Activated T-cell treated with anti-CD3 and anti-CD28 coated beads, Interleukin-2, amount 50 U/mL, for 72 hours (primary cell): ENCODE measurements at regions not wholly inside any gene's neighbourhood (a gene's known extent, or its start where the extent isn't known, plus 50 kb on each side); places are given as distances from the start of the nearest gene placed in this dataset.
"Not testable (repeated sequence)": the region's sequence is repeated elsewhere in the genome, so short reads cannot be mapped to it uniquely, and the experiment has no call there.

Source experiments
- ATAC-seq, 2 donors: fragments of 150-1000 bp; cut with Tn5 transposase; replicated peaks in 1 of 2; 2 replicates each; pipeline ENCODE4 v1.10.0; 2021; ENCODE audit warnings: moderate library complexity in 2 of 2, mild to moderate bottlenecking in 1 of 2
- DNase-seq, 2 donors: peaks; one replicate each; pipeline ENCODE4 v3.0.0; 2021 to 2022; ENCODE audit warnings: mixed read lengths in 1 of 2
- H3K27ac Mint-ChIP-seq: one replicate; pipeline ENCODE4 v1.8.0; 2022; ENCODE audit warnings: mild to moderate bottlenecking, moderate library complexity, mixed read lengths
- H3K27me3 Mint-ChIP-seq: one replicate; pipeline ENCODE4 v1.8.0; 2022; ENCODE audit warnings: low read depth, mixed read lengths
- H3K36me3 Mint-ChIP-seq, 2 donors: one replicate each; pipeline ENCODE4 v1.8.0; 2022; ENCODE audit warnings: mixed read lengths in 2 of 2, mild to moderate bottlenecking in 1 of 2; ENCODE audit not compliant: insufficient read depth in 2 of 2
- H3K4me1 Mint-ChIP-seq: one replicate; pipeline ENCODE4 v1.8.0; 2022; ENCODE audit warnings: low read depth, mixed read lengths
- H3K4me3 Mint-ChIP-seq, 2 donors: one replicate each; pipeline ENCODE4 v1.8.0; 2022; ENCODE audit warnings: mild to moderate bottlenecking in 2 of 2, mixed read lengths in 2 of 2, moderate library complexity in 2 of 2
- H3K9me3 Mint-ChIP-seq, 2 donors: one replicate each; pipeline ENCODE4 v1.8.0; 2022; ENCODE audit warnings: mixed read lengths in 2 of 2

GRCh38 chr15:100733101-100733842, 130.9 kb downstream of the ASB7 start:
- no peak overlapping the region for H3K4me3 Mint-ChIP-seq
- H3K36me3 Mint-ChIP-seq: peaks cover 2 to 4% of the 10 kb centered on the region in 2 donors
- no peaks in the 10 kb centered on the region for H3K4me1 Mint-ChIP-seq
- no peak overlapping the region for H3K27ac Mint-ChIP-seq
- DNase-seq (no peak), ATAC-seq (no peak)
- H3K9me3 Mint-ChIP-seq: peaks cover 0 to 2% of the 10 kb centered on the region in 2 donors
- peaks cover 9% of the 10 kb centered on the region for H3K27me3 Mint-ChIP-seq

GRCh38 chr15:100733843-100734185, 131.4 kb downstream of the ASB7 start:
- H3K4me3 Mint-ChIP-seq, H3K4me1 Mint-ChIP-seq: not testable (repeated sequence)
- H3K27me3 Mint-ChIP-seq: peaks cover 14% of the 10 kb centered on the region

GRCh38 chr15:100734586-100734985, 132.2 kb downstream of the ASB7 start:
- no peak for ATAC-seq
- Mint-ChIP-seq H3K4me1 (no peaks in the 10 kb centered on the region), H3K9me3 (peaks cover 0 to 2% of the 10 kb centered on the region in 2 donors), H3K27me3 (peaks cover 14% of the 10 kb centered on the region), H3K4me3 (no peak overlapping the region), H3K27ac (no peak overlapping the region), H3K36me3 (peaks cover 2 to 4% of the 10 kb centered on the region in 2 donors)
- DNase-seq: no peak

More at GRCh38 chr15:100733843-100734185, 131.4 kb downstream of the ASB7 start:
- H3K27ac Mint-ChIP-seq, DNase-seq, H3K36me3 Mint-ChIP-seq, H3K9me3 Mint-ChIP-seq, ATAC-seq: not testable (repeated sequence)

GRCh38 chr15:100735129-100736053, 133.0 kb downstream of the ASB7 start:
- H3K36me3 Mint-ChIP-seq: peaks cover 2 to 4% of the 10 kb centered on the region in 2 donors
- no peak overlapping the region for H3K27ac Mint-ChIP-seq
- H3K4me3 Mint-ChIP-seq: no peak overlapping the region
- peaks cover 0 to 2% of the 10 kb centered on the region in 2 donors for H3K9me3 Mint-ChIP-seq
- no peaks in the 10 kb centered on the region for H3K4me1 Mint-ChIP-seq
- ATAC-seq (no peak), DNase-seq (no peak)
- H3K27me3 Mint-ChIP-seq: peaks cover 14% of the 10 kb centered on the region

- ATAC-seq (no peak), DNase-seq (no peak)
- H3K36me3 Mint-ChIP-seq: peaks cover 2 to 4% of the 10 kb centered on the region in 2 donors
- H3K9me3 Mint-ChIP-seq: peaks cover 0 to 2% of the 10 kb centered on the region in 2 donors
- no peak overlapping the region for H3K27ac Mint-ChIP-seq
- H3K27me3 Mint-ChIP-seq: peaks cover 16% of the 10 kb centered on the region
- no peak overlapping the region for H3K4me3 Mint-ChIP-seq
- H3K4me1 Mint-ChIP-seq: no peaks in the 10 kb centered on the region
Observed at GRCh38 chr15:100737214-100737613, 134.8 kb downstream of the ASB7 start.

GRCh38 chr15:100738614-100739013, 136.2 kb downstream of the ASB7 start:
- Mint-ChIP-seq H3K27me3 (peaks cover 29% of the 10 kb centered on the region), H3K27ac (no peak overlapping the region), H3K4me1 (no peaks in the 10 kb centered on the region), H3K4me3 (no peak overlapping the region), H3K9me3 (peaks cover 0 to 2% of the 10 kb centered on the region in 2 donors), H3K36me3 (peaks cover 2 to 4% of the 10 kb centered on the region in 2 donors)
- ATAC-seq (no peak), DNase-seq (no peak)

GRCh38 chr15:100740138-100740537, 137.7 kb downstream of the ASB7 start:
- Mint-ChIP-seq H3K27me3 (peaks cover 26% of the 10 kb centered on the region), H3K4me1 (no peaks in the 10 kb centered on the region), H3K27ac (no peak overlapping the region), H3K4me3 (no peak overlapping the region), H3K36me3 (no peaks in the 10 kb centered on the region), H3K9me3 (no peaks in the 10 kb centered on the region)
- DNase-seq (no peak), ATAC-seq (no peak)

GRCh38 chr15:100751585-100751984, 128.0 kb upstream of the ALDH1A3 start:
- Mint-ChIP-seq H3K9me3 (peaks cover 6 to 12% of the 10 kb centered on the region in 2 donors), H3K4me3 (no peak overlapping the region), H3K36me3 (peaks cover 7 to 9% of the 10 kb centered on the region in 2 donors), H3K4me1 (no peaks in the 10 kb centered on the region), H3K27ac (no peak overlapping the region), H3K27me3 (peaks cover 37% of the 10 kb centered on the region)
- DNase-seq: no peak
- no peak for ATAC-seq

GRCh38 chr15:100753503-100753902, 126.1 kb upstream of the ALDH1A3 start:
- no peaks in the 10 kb centered on the region for H3K4me1 Mint-ChIP-seq
- DNase-seq: no peak
- H3K27ac Mint-ChIP-seq: no peak overlapping the region
- peaks cover 0 to 2% of the 10 kb centered on the region in 2 donors for H3K36me3 Mint-ChIP-seq
- ATAC-seq: no peak
- H3K4me3 Mint-ChIP-seq: no peak overlapping the region
- peaks cover 0 to 1% of the 10 kb centered on the region in 2 donors for H3K9me3 Mint-ChIP-seq
- peaks cover 33% of the 10 kb centered on the region for H3K27me3 Mint-ChIP-seq

GRCh38 chr15:100757661-100758060, 122.0 kb upstream of the ALDH1A3 start:
- no peak overlapping the region for H3K4me3 Mint-ChIP-seq
- peaks cover 47% of the 10 kb centered on the region for H3K27me3 Mint-ChIP-seq
- H3K36me3 Mint-ChIP-seq: no peaks in the 10 kb centered on the region
- no peak overlapping the region for H3K27ac Mint-ChIP-seq
- DNase-seq (no peak), ATAC-seq (no peak)
- no peaks in the 10 kb centered on the region for H3K9me3 Mint-ChIP-seq
- H3K4me1 Mint-ChIP-seq: peaks cover 10% of the 10 kb centered on the region

- Mint-ChIP-seq H3K36me3 (no peaks in the 10 kb centered on the region), H3K27me3 (peaks cover 47% of the 10 kb centered on the region), H3K4me1 (peaks cover 14% of the 10 kb centered on the region)
Observed at GRCh38 chr15:100758555-100758954, 121.1 kb upstream of the ALDH1A3 start.

GRCh38 chr15:100759106-100759505, 120.5 kb upstream of the ALDH1A3 start:
- no peak overlapping the region for H3K27ac Mint-ChIP-seq

More at GRCh38 chr15:100758555-100758954, 121.1 kb upstream of the ALDH1A3 start:
- Mint-ChIP-seq H3K4me3 (no peak overlapping the region), H3K27ac (no peak overlapping the region), H3K9me3 (no peaks in the 10 kb centered on the region)
- no peak for ATAC-seq
- no peak for DNase-seq

GRCh38 chr15:100759698-100760356, 119.8 kb upstream of the ALDH1A3 start:
- no peaks in the 10 kb centered on the region for H3K36me3 Mint-ChIP-seq
- H3K27me3 Mint-ChIP-seq: peaks cover 39% of the 10 kb centered on the region
- H3K9me3 Mint-ChIP-seq: no peaks in the 10 kb centered on the region
- no peak overlapping the region for H3K4me3 Mint-ChIP-seq
- peaks cover 14% of the 10 kb centered on the region for H3K4me1 Mint-ChIP-seq
- no peak for DNase-seq
- no peak overlapping the region for H3K27ac Mint-ChIP-seq
- ATAC-seq: peak; percentile 78 to 91

More at GRCh38 chr15:100759106-100759505, 120.5 kb upstream of the ALDH1A3 start:
- Mint-ChIP-seq H3K27me3 (peaks cover 46% of the 10 kb centered on the region), H3K4me1 (peaks cover 14% of the 10 kb centered on the region), H3K36me3 (no peaks in the 10 kb centered on the region), H3K4me3 (no peak overlapping the region), H3K9me3 (no peaks in the 10 kb centered on the region)
- ATAC-seq (no peak), DNase-seq (no peak)
